C4-2B (cell line): ENCODE measurements at regions not wholly inside any gene's neighbourhood (a gene's known extent, or its start where the extent isn't known, plus 50 kb on each side); places are given as distances from the start of the nearest gene placed in this dataset.

ENCODE experiments used
- H3K27ac ChIP-seq: fragments of 450-650 bp; 2 replicates; pipeline ENCODE4 v1.5.1; 2017
- CTCF ChIP-seq: fragments of 450-650 bp; conservative IDR thresholded peaks from 2 replicates; pipeline ENCODE4 v1.5.1; 2017; ENCODE audit warnings: mild to moderate bottlenecking
- ZFX ChIP-seq: fragments of 450-650 bp; IDR thresholded peaks from 2 replicates; pipeline ENCODE4 v1.6.1; 2017

- TF ChIP-seq CTCF = no peak
- TF ChIP-seq ZFX = no peak
- no peak overlapping the region for H3K27ac ChIP-seq
Measured at GRCh38 chr4:81965454-81965853, 408.3 kb downstream of the HNRNPD start.

- no peak overlapping the region for H3K27ac ChIP-seq
- TF ChIP-seq ZFX (no peak), CTCF (no peak)
Measured at GRCh38 chr4:81963763-81964020, 410.1 kb downstream of the HNRNPD start.

- TF ChIP-seq CTCF (no peak), ZFX (no peak)
- H3K27ac ChIP-seq = no peak overlapping the region
Measured at GRCh38 chr4:81963015-81963762, 410.6 kb downstream of the HNRNPD start.

GRCh38 chr4:81960961-81961360 lies 412.8 kb downstream of the HNRNPD start:
- TF ChIP-seq ZFX (no peak), CTCF (no peak)

DNA sequence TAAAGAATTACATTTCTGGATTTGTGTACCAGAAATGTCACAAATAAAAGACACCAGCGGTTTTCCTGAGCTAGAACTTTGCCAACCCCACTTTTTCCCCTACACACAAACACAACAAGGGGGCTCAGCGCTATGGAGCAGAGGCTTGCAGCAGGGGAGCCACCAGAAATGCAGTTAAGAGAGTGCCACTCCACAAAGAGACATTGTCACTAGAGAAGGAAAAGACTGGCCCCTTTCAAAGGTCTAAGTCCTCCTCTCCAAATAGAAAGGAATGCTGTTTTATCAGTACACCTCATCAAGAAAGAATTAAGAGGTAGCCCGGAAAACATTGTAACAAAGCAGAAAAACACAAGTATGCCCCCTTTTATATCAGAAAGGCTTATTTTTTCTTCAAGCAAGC lies 419.5 kb downstream of the HNRNPD start:
- H3K27ac ChIP-seq = no peak overlapping the region
- no peak for TF ChIP-seq CTCF
- no peak for TF ChIP-seq ZFX

More at GRCh38 chr4:81960961-81961360, 412.8 kb downstream of the HNRNPD start:
- no peak overlapping the region for H3K27ac ChIP-seq

- no peak overlapping the region for H3K27ac ChIP-seq
- TF ChIP-seq CTCF (no peak), ZFX (no peak)
Measured at GRCh38 chr4:81951891-81952455, 421.8 kb downstream of the HNRNPD start.

DNA sequence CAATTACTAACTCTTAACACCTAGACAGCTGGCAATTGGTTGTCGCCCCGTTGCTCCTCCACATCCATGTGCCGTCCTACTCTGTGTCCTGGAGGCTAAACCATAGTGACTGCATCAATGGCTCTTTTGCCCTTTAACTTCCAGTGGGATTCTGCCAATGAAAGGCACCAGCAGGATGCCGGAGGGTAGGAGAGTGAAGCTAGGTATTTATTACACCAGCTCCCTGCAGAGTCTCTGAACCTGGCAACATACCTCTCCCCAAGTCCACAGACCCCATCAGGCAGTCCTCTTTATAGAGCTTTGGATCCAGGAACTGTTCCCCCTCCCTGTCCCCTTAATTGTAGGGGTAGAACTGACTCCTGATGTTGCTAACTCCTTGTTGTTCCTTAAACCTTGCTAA lies 426.8 kb downstream of the HNRNPD start:
- TF ChIP-seq ZFX (no peak), CTCF (no peak)
- H3K27ac ChIP-seq = no peak overlapping the region
